ENCODE measurements at regions not wholly inside any gene's neighbourhood (a gene's known extent, or its start where the extent isn't known, plus 50 kb on each side); places are given as distances from the start of the nearest gene placed in this dataset.

DNA sequence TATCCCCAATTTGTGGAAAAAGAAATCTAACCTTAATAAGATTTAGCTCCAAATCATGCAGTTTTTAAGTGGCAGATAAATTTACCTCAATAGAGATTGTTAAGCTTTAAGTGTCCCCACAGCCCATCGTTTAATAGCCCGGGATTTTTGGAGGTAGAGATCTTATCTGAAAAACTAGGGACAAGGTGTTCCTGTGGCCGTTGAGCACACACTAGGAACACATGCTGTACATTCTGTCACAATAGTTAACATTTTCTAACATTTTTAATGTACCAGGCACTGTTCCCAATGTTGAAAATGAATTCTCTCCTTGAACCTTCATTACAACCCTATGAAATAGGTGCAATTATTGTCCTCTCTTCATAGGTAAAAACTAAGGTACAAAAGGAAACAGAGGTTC lies 85.7 kb upstream of the PLD5 start:
- no peaks in the 10 kb centered on the region for H3K36me3 ChIP-seq (ENCODE audit: control insufficient read depth in 2 of 4, insufficient read depth in 4 of 4, low read length in 3 of 4)
- H4K8ac ChIP-seq (ENCODE audit: extremely low read depth, insufficient read depth, low read length): no peak overlapping the region
- H2BK20ac ChIP-seq (ENCODE audit: low read length): no peak overlapping the region
- H2BK120ac ChIP-seq (replicated peaks; ENCODE audit: low read depth, low read length): no peak overlapping the region
- POLR2A ChIA-PET (ENCODE audit: partially characterized antibody): no interaction called here
- H3K4ac ChIP-seq (replicated peaks; ENCODE audit: insufficient read length, low read depth, low read length): no peak overlapping the region
- no peaks in the 10 kb centered on the region for H3K9me3 ChIP-seq (ENCODE audit: insufficient read depth in 2 of 2, low read depth in 1 of 2, low read length in 1 of 2)
- no peaks in the 10 kb centered on the region for H4K20me1 ChIP-seq (replicated peaks in 1 of 2; ENCODE audit: control insufficient read depth in 1 of 2, insufficient read depth in 2 of 2, low read length in 2 of 2)
- no peak overlapping the region for H2BK5ac ChIP-seq (ENCODE audit: low read depth, low read length)
- no peak overlapping the region for H2BK12ac ChIP-seq (ENCODE audit: low read depth, low read length)
- no peak overlapping the region for H2AK5ac ChIP-seq (ENCODE audit: low read depth, low read length)
- H3K79me1 ChIP-seq (ENCODE audit: low read depth, low read length): no peaks in the 10 kb centered on the region
- no peaks in the 10 kb centered on the region for H3K27me3 ChIP-seq (replicated peaks in 1 of 4; ENCODE audit: control insufficient read depth in 3 of 4, extremely low read depth in 1 of 4, insufficient read depth in 3 of 4, low read length in 3 of 4)
- H3K4me3 ChIP-seq (ENCODE audit: extremely low read depth in 1 of 4, insufficient read depth in 2 of 4, low read depth in 3 of 4, low read length in 4 of 4): no peak overlapping the region
- no peak overlapping the region for H2BK15ac ChIP-seq (ENCODE audit: low read length)
- no peak overlapping the region for H3K23ac ChIP-seq (ENCODE audit: insufficient read length)
- H3K27ac ChIP-seq (ENCODE audit: low read depth, low read length): no peak overlapping the region
- no peak overlapping the region for H3K18ac ChIP-seq (ENCODE audit: extremely low read depth, low read length)
- no peaks in the 10 kb centered on the region for H3K79me2 ChIP-seq (ENCODE audit: control insufficient read depth in 1 of 2, insufficient read depth in 2 of 2, low read length in 2 of 2)
- no peak overlapping the region for H4K5ac ChIP-seq (ENCODE audit: insufficient read length, low read depth, low read length)
- 86% methylated on average over 3 of the region's 3 CpGs; no CpG with 5 or more reads in 1 of the 2 experiments for WGBS, 2 experiments (ENCODE audit: extremely low coverage in 1 of 2, insufficient coverage in 1 of 2, insufficient read length in 1 of 2, insufficient replicate concordance in 2 of 2, low coverage in 1 of 2, low lambda C conversion rate in 2 of 2, missing lambda C conversion rate in 1 of 2)
- H3K23me2 ChIP-seq (ENCODE audit: low read depth, low read length): no peaks in the 10 kb centered on the region
- H4K91ac ChIP-seq (replicated peaks; ENCODE audit: insufficient read length, low read length): no peak overlapping the region
- no peak overlapping the region for H3K4me2 ChIP-seq (ENCODE audit: insufficient read depth in 1 of 2, low read depth in 2 of 2, low read length in 2 of 2)
- CTCF ChIA-PET (ENCODE audit: partially characterized antibody): no interaction called here
- H3K9ac ChIP-seq (replicated peaks in 1 of 4; ENCODE audit: extremely low read depth in 1 of 4, low read depth in 3 of 4, low read length in 3 of 4): no peak overlapping the region
- DNase-seq (ENCODE audit: low read depth in 1 of 2, low spot score in 2 of 2) (no peak), FAIRE-seq (no peak)
- H3K56ac ChIP-seq (replicated peaks; ENCODE audit: insufficient read length, low read depth, low read length): no peak overlapping the region
- H3K14ac ChIP-seq (ENCODE audit: insufficient read length): no peak overlapping the region
- no peaks in the 10 kb centered on the region for H3K4me1 ChIP-seq (replicated peaks in 1 of 4; ENCODE audit: control insufficient read depth in 3 of 4, insufficient read depth in 4 of 4, low read length in 3 of 4)
- no peak overlapping the region for H2AFZ ChIP-seq (ENCODE audit: low read length)
- TF ChIP-seq KDM1A (IDR thresholded peaks at IDR 0.05; ENCODE audit: borderline replicate concordance, low read length) (no peak), SAP30 (IDR thresholded peaks at IDR 0.05; ENCODE audit: insufficient read depth, insufficient replicate concordance, low read length) (no peak), ZNF274 (IDR thresholded peaks at IDR 0.05; ENCODE audit: borderline replicate concordance, extremely low read depth, low read length) (no peak)
